ENCODE measurements at regions not wholly inside any gene's neighbourhood (a gene's known extent, or its start where the extent isn't known, plus 50 kb on each side); places are given as distances from the start of the nearest gene placed in this dataset.

- H3K4me3 ChIP-seq (ENCODE audit: low read depth, low read length): no peak overlapping the region
- no peak for TF ChIP-seq CTCF (IDR thresholded peaks at IDR 0.05; ENCODE audit: low read depth, low read length)
Observed at GRCh38 chr6:115706981-115707380, 353.7 kb downstream of the FRK start.

- TF ChIP-seq CTCF (IDR thresholded peaks at IDR 0.05; ENCODE audit: low read depth, low read length): no peak
- no peak overlapping the region for H3K4me3 ChIP-seq (ENCODE audit: low read depth, low read length)
Observed at GRCh38 chr6:115706324-115706723, 354.4 kb downstream of the FRK start.

- no peak for TF ChIP-seq CTCF (IDR thresholded peaks at IDR 0.05; ENCODE audit: low read depth, low read length)
- H3K4me3 ChIP-seq (ENCODE audit: low read depth, low read length): no peak overlapping the region
Observed at GRCh38 chr6:115704028-115704427, 356.7 kb downstream of the FRK start.

GRCh38 chr6:115691433-115691832 lies 369.3 kb downstream of the FRK start:
- TF ChIP-seq CTCF (IDR thresholded peaks at IDR 0.05; ENCODE audit: low read depth, low read length): no peak
- no peak overlapping the region for H3K4me3 ChIP-seq (ENCODE audit: low read depth, low read length)

GRCh38 chr6:115690854-115691253 lies 369.8 kb downstream of the FRK start:
- no peak for TF ChIP-seq CTCF (IDR thresholded peaks at IDR 0.05; ENCODE audit: low read depth, low read length)
- no peak overlapping the region for H3K4me3 ChIP-seq (ENCODE audit: low read depth, low read length)

GRCh38 chr6:115681978-115682775 lies 378.5 kb downstream of the FRK start:
- no peak for TF ChIP-seq CTCF (IDR thresholded peaks at IDR 0.05; ENCODE audit: low read depth, low read length)
- H3K4me3 ChIP-seq (ENCODE audit: low read depth, low read length): no peak overlapping the region

GRCh38 chr6:115680621-115681020 lies 380.1 kb downstream of the FRK start:
- no peak overlapping the region for H3K4me3 ChIP-seq (ENCODE audit: low read depth, low read length)
- no peak for TF ChIP-seq CTCF (IDR thresholded peaks at IDR 0.05; ENCODE audit: low read depth, low read length)

Measured in WI38 (cell line).